ENCODE measurements at regions not wholly inside any gene's neighbourhood (a gene's known extent, or its start where the extent isn't known, plus 50 kb on each side); places are given as distances from the start of the nearest gene placed in this dataset.
"Not testable (repeated sequence)": the region's sequence is repeated elsewhere in the genome, so short reads cannot be mapped to it uniquely, and the experiment has no call there.

DNA sequence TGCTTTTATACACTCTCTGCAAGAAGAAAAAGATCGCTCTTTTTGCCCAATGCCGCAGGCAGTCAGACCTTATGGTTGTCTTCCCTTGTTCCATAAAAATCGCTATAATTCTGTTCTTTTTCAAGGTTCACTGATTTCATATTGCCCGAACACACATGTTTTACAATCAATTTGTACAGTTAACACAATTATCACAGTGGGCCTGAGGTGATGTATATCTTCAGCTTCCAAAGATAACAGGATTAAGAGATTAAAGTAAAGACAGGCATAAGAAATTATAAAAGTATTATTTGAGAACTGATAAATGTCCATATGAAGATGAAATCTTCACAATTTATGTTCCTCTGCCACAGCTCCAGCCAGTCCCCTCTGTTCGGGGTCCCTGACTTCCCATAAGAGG, 703.4 kb upstream of the RAG2 start:
- not testable (repeated sequence) for DNase-seq (ENCODE audit: low read depth in 1 of 2, low spot score in 1 of 2); H3K27me3 ChIP-seq (ENCODE audit: insufficient read depth, poor library complexity, severe bottlenecking)

GRCh38 chr11:37298173-37298572, 700.1 kb upstream of the RAG2 start:
- no peak overlapping the region for H3K27ac ChIP-seq (replicated peaks)
- DNase-seq (ENCODE audit: low read depth in 1 of 2, low spot score in 1 of 2), result no peak
- no peak for TF ChIP-seq GABPA (IDR thresholded peaks at IDR 0.05; ENCODE audit: low read depth)
- TF ChIP-seq REST (IDR thresholded peaks at IDR 0.05; ENCODE audit: insufficient replicate concordance, low read depth), result no peak
- TF ChIP-seq SPI1 (IDR thresholded peaks at IDR 0.05; ENCODE audit: borderline replicate concordance, low read depth), result no peak
- TF ChIP-seq CTCF (IDR thresholded peaks at IDR 0.05; ENCODE audit: insufficient read depth, low read length), result no peak
- no peak for TF ChIP-seq POLR2AphosphoS5 (IDR thresholded peaks at IDR 0.05; ENCODE audit: low read depth)
- H3K27me3 ChIP-seq (ENCODE audit: insufficient read depth, poor library complexity, severe bottlenecking), result no peaks in the 10 kb centered on the region
- no peak overlapping the region for H3K4me3 ChIP-seq (replicated peaks; ENCODE audit: insufficient read depth, low read length)

More for the DNA sequence above, 703.4 kb upstream of the RAG2 start:
- not testable (repeated sequence) for H3K27ac ChIP-seq (replicated peaks); H3K4me3 ChIP-seq (replicated peaks; ENCODE audit: insufficient read depth, low read length)

- H3K27me3 ChIP-seq (ENCODE audit: insufficient read depth, poor library complexity, severe bottlenecking), result no peaks in the 10 kb centered on the region
- no peak overlapping the region for H3K27ac ChIP-seq (replicated peaks)
- H3K4me3 ChIP-seq (replicated peaks; ENCODE audit: insufficient read depth, low read length), result no peak overlapping the region
- TF ChIP-seq REST (IDR thresholded peaks at IDR 0.05; ENCODE audit: insufficient replicate concordance, low read depth) (no peak), SPI1 (IDR thresholded peaks at IDR 0.05; ENCODE audit: borderline replicate concordance, low read depth) (no peak), POLR2AphosphoS5 (IDR thresholded peaks at IDR 0.05; ENCODE audit: low read depth) (no peak), CTCF (IDR thresholded peaks at IDR 0.05; ENCODE audit: insufficient read depth, low read length) (no peak)
- no peak for DNase-seq (ENCODE audit: low read depth in 1 of 2, low spot score in 1 of 2)
Observed at GRCh38 chr11:37286890-37287289, 688.9 kb upstream of the RAG2 start.

- H3K4me3 ChIP-seq (replicated peaks; ENCODE audit: insufficient read depth, low read length), result no peak overlapping the region
- no peak overlapping the region for H3K27ac ChIP-seq (replicated peaks)
- no peak for TF ChIP-seq REST (IDR thresholded peaks at IDR 0.05; ENCODE audit: insufficient replicate concordance, low read depth)
- TF ChIP-seq GABPA (IDR thresholded peaks at IDR 0.05; ENCODE audit: low read depth), result no peak
- no peak for TF ChIP-seq CTCF (IDR thresholded peaks at IDR 0.05; ENCODE audit: insufficient read depth, low read length)
- no peak for TF ChIP-seq SPI1 (IDR thresholded peaks at IDR 0.05; ENCODE audit: borderline replicate concordance, low read depth)
- TF ChIP-seq POLR2AphosphoS5 (IDR thresholded peaks at IDR 0.05; ENCODE audit: low read depth), result no peak
- no peak for DNase-seq (ENCODE audit: low read depth in 1 of 2, low spot score in 1 of 2)
- H3K27me3 ChIP-seq (ENCODE audit: insufficient read depth, poor library complexity, severe bottlenecking), result no peaks in the 10 kb centered on the region
Observed at GRCh38 chr11:37282367-37282766, 684.3 kb upstream of the RAG2 start.

Measured in HL-60 (cell line).